Upper lobe of left lung (tissue), 4 donors: ENCODE measurements at regions not wholly inside any gene's neighbourhood (a gene's known extent, or its start where the extent isn't known, plus 50 kb on each side); places are given as distances from the start of the nearest gene placed in this dataset.

Source experiments
- EP300 ChIP-seq, 4 donors: sonication (generic); formaldehyde crosslinking; IDR thresholded peaks; one replicate each; pipeline ENCODE4 v1.5.1; 2017; ENCODE audit warnings: antibody characterized with exemption in 4 of 4, control low read depth in 2 of 4
- POLR2A ChIP-seq, 4 donors: fragments of 450-650 bp; IDR thresholded peaks; one replicate each; pipeline ENCODE4 v1.5.1; 2016 to 2017; ENCODE audit warnings: antibody characterized with exemption in 4 of 4, mild to moderate bottlenecking in 2 of 4
- POLR2AphosphoS5 ChIP-seq, 2 donors: sonication (generic); formaldehyde crosslinking; IDR thresholded peaks; one replicate each; pipeline ENCODE4 v1.5.1; 2017; ENCODE audit warnings: antibody characterized with exemption in 2 of 2
- TF ChIP-seq, protein P1 (sequence below), 6 experiments: fragments of 450-650 bp in 4 of 6; fragments of 200-600 bp in 2 of 6; sonication (generic) in 2 of 6; IDR thresholded peaks; one replicate each; pipeline ENCODE4 v1.5.1; 2016 to 2019; ENCODE audit warnings: antibody characterized with exemption in 6 of 6

DNA sequence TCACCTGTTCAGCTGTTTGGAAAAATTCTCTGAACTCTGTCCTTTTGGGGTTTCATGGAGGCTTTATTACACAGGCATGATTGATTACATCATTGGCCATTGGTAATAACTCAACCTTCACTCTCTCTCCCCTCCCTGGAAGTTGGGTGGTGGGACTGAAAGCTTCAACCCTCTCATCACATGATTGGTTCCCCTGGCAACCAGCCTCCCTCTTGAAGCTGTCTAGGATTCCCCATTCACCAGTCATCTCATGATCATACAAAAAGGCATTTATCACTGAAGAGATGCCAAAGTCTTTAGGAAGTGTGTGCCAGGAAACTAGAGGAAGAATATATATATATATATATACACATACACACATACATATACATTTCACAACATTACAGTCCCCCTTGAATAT, 228.5 kb downstream of the ZNF326 start:
- TF ChIP-seq, protein P1, sequence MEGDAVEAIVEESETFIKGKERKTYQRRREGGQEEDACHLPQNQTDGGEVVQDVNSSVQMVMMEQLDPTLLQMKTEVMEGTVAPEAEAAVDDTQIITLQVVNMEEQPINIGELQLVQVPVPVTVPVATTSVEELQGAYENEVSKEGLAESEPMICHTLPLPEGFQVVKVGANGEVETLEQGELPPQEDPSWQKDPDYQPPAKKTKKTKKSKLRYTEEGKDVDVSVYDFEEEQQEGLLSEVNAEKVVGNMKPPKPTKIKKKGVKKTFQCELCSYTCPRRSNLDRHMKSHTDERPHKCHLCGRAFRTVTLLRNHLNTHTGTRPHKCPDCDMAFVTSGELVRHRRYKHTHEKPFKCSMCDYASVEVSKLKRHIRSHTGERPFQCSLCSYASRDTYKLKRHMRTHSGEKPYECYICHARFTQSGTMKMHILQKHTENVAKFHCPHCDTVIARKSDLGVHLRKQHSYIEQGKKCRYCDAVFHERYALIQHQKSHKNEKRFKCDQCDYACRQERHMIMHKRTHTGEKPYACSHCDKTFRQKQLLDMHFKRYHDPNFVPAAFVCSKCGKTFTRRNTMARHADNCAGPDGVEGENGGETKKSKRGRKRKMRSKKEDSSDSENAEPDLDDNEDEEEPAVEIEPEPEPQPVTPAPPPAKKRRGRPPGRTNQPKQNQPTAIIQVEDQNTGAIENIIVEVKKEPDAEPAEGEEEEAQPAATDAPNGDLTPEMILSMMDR (IDR thresholded peaks at IDR 0.05), result no peak
- TF ChIP-seq POLR2AphosphoS5 (IDR thresholded peaks at IDR 0.05) (no peak), POLR2A (IDR thresholded peaks at IDR 0.05) (no peak), EP300 (IDR thresholded peaks at IDR 0.05) (no peak)
